ENCODE measurements at regions not wholly inside any gene's neighbourhood (a gene's known extent, or its start where the extent isn't known, plus 50 kb on each side); places are given as distances from the start of the nearest gene placed in this dataset.

- intact Hi-C loops (cut with micrococcal nuclease; ENCODE audit: unreplicated experiment) = no loop called here
- ChIA-PET CTCF (no interaction called here), POLR2A (no interaction called here)
- no TSS peak for BruUV-seq (replicated peaks)
- Mint-ChIP-seq H3K27me3 (ENCODE audit: insufficient read depth, unreplicated experiment) (no peaks in the 10 kb centered on the region), H3K4me3 (ENCODE audit: unreplicated experiment) (no peak overlapping the region), H3K36me3 (ENCODE audit: insufficient read depth, unreplicated experiment) (no peaks in the 10 kb centered on the region), H3K27ac (ENCODE audit: unreplicated experiment) (peak overlapping the region; percentile 2), H3K4me1 (ENCODE audit: low read depth, unreplicated experiment) (peaks cover 29% of the 10 kb centered on the region), H3K9me3 (ENCODE audit: unreplicated experiment) (peaks cover 10% of the 10 kb centered on the region)
- H3K4me1 ChIP-seq = peaks cover 10% of the 10 kb centered on the region
- no peak for DNase-seq
- H3K9me3 ChIP-seq = no peaks in the 10 kb centered on the region
- no peak for TF ChIP-seq CTCF (IDR thresholded peaks at IDR 0.05; ENCODE audit: insufficient read depth in 1 of 2, low read depth in 1 of 2, low read length in 1 of 2, severe bottlenecking in 1 of 2, unreplicated experiment in 1 of 2)
- no peaks in the 10 kb centered on the region for H3K27me3 ChIP-seq (replicated peaks; ENCODE audit: control insufficient read depth, insufficient read depth, low read length)
- H3K4me3 ChIP-seq (ENCODE audit: low read depth, low read length) = no peak overlapping the region
- no peaks in the 10 kb centered on the region for H3K36me3 ChIP-seq (ENCODE audit: control insufficient read depth, insufficient read depth, low read length)
Measured at GRCh38 chr1:168881656-168882260, 152.8 kb upstream of the DPT start.

DNA sequence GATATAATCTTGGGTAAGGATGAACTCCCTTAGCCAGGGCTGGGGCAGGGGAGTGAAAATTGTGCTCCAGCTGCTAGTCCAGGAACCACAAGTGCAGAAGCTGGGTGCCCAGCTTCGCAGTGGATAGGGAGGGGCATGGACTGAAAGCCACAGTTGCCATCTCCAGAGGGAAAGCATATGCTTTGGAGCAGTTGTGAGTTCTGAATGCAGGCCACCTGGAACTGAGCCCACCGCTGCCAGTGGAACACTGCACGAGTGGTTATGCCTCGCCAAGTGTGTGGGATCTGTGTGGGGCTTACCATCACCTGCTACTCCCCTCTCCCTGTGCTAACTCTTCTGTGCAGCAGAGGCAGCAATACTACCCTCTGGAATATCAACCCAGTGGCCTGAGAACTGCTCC is 158.4 kb upstream of the DPT start:
- H3K4me3 ChIP-seq (ENCODE audit: low read depth, low read length) = no peak overlapping the region
- Mint-ChIP-seq H3K4me1 (ENCODE audit: low read depth, unreplicated experiment) (peaks cover 10% of the 10 kb centered on the region), H3K4me3 (ENCODE audit: unreplicated experiment) (no peak overlapping the region), H3K9me3 (ENCODE audit: unreplicated experiment) (peaks cover 17% of the 10 kb centered on the region), H3K27ac (ENCODE audit: unreplicated experiment) (no peak overlapping the region), H3K27me3 (ENCODE audit: insufficient read depth, unreplicated experiment) (no peaks in the 10 kb centered on the region), H3K36me3 (ENCODE audit: insufficient read depth, unreplicated experiment) (no peaks in the 10 kb centered on the region)
- no peak for DNase-seq
- CTCF ChIA-PET = no interaction called here
- TF ChIP-seq CTCF (IDR thresholded peaks at IDR 0.05; ENCODE audit: insufficient read depth in 1 of 2, low read depth in 1 of 2, low read length in 1 of 2, severe bottlenecking in 1 of 2, unreplicated experiment in 1 of 2) = no peak
- no TSS peak for BruUV-seq (replicated peaks)
- POLR2A ChIA-PET = no interaction called here
- H3K36me3 ChIP-seq (ENCODE audit: control insufficient read depth, insufficient read depth, low read length) = no peaks in the 10 kb centered on the region
- H3K9me3 ChIP-seq = peaks cover 24% of the 10 kb centered on the region
- H3K4me1 ChIP-seq = peaks cover 24% of the 10 kb centered on the region
- intact Hi-C loops (cut with micrococcal nuclease; ENCODE audit: unreplicated experiment) = no loop called here
- no peaks in the 10 kb centered on the region for H3K27me3 ChIP-seq (replicated peaks; ENCODE audit: control insufficient read depth, insufficient read depth, low read length)

DNA sequence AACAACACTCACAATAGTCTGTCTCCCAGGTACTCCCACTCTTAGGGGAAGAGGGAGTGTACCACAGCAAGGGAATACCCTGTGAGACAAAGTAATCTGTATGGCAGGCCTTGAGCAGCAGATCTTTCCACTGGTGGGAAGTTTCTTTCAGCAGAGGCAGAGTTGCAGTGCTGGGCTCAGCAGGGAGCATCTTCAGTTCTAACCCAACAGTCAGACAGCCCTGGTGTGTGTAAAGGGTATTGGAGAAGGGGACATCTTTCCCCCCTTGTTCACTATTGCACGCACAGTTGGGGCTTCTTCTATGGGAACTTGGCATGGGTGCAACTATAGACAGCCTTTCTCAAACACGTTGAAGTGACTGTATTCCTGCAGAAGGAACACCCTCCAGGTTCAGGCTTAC is 159.4 kb upstream of the DPT start:
- no peak for TF ChIP-seq CTCF (IDR thresholded peaks at IDR 0.05; ENCODE audit: insufficient read depth in 1 of 2, low read depth in 1 of 2, low read length in 1 of 2, severe bottlenecking in 1 of 2, unreplicated experiment in 1 of 2)
- H3K27me3 Mint-ChIP-seq (ENCODE audit: insufficient read depth, unreplicated experiment) = no peaks in the 10 kb centered on the region

More for the DNA sequence above, 159.4 kb upstream of the DPT start:
- Histone ChIP-seq H3K27me3 (replicated peaks; ENCODE audit: control insufficient read depth, insufficient read depth, low read length) (no peaks in the 10 kb centered on the region), H3K9me3 (peaks cover 24% of the 10 kb centered on the region), H3K4me3 (ENCODE audit: low read depth, low read length) (no peak overlapping the region), H3K4me1 (peaks cover 24% of the 10 kb centered on the region), H3K36me3 (ENCODE audit: control insufficient read depth, insufficient read depth, low read length) (no peaks in the 10 kb centered on the region)
- BruUV-seq (replicated peaks) = no TSS peak
- H3K27ac Mint-ChIP-seq (ENCODE audit: unreplicated experiment) = no peak overlapping the region
- POLR2A ChIA-PET = no interaction called here
- CTCF ChIA-PET = no interaction called here
- intact Hi-C loops (cut with micrococcal nuclease; ENCODE audit: unreplicated experiment) = no loop called here
- H3K9me3 Mint-ChIP-seq (ENCODE audit: unreplicated experiment) = peaks cover 17% of the 10 kb centered on the region
- no peak for DNase-seq
- H3K36me3 Mint-ChIP-seq (ENCODE audit: insufficient read depth, unreplicated experiment) = no peaks in the 10 kb centered on the region
- no peak overlapping the region for H3K4me3 Mint-ChIP-seq (ENCODE audit: unreplicated experiment)
- peaks cover 10% of the 10 kb centered on the region for H3K4me1 Mint-ChIP-seq (ENCODE audit: low read depth, unreplicated experiment)

Data from Caco-2 (cell line).